ENCODE measurements at regions not wholly inside any gene's neighbourhood (a gene's known extent, or its start where the extent isn't known, plus 50 kb on each side); places are given as distances from the start of the nearest gene placed in this dataset.

GRCh38 chr4:84001876-84002569, 466.1 kb downstream of the GPAT3 start:
- Histone ChIP-seq H3K36me3 (ENCODE audit: control insufficient read depth in 2 of 2, extremely low read depth in 1 of 2, insufficient read depth in 2 of 2, low read length in 2 of 2) (no peaks in the 10 kb centered on the region), H3K9me1 (replicated peaks; ENCODE audit: control insufficient read depth, extremely low read depth, insufficient read depth, low read length) (no peaks in the 10 kb centered on the region), H3K27me3 (ENCODE audit: control insufficient read depth in 2 of 2, insufficient read depth in 2 of 2, low read length in 2 of 2) (no peaks in the 10 kb centered on the region), H2AFZ (ENCODE audit: low read depth, low read length) (no peak overlapping the region), H3K4me2 (ENCODE audit: insufficient read depth, low read length) (no peak overlapping the region), H3K4me1 (ENCODE audit: control insufficient read depth, extremely low read depth, insufficient read depth, low read length) (no peaks in the 10 kb centered on the region), H3K4me3 (replicated peaks in 1 of 3; ENCODE audit: insufficient read depth in 1 of 3, low read depth in 1 of 3, low read length in 3 of 3) (no peak overlapping the region), H3K79me2 (ENCODE audit: control insufficient read depth, insufficient read depth, low read length) (no peaks in the 10 kb centered on the region), H3K27ac (ENCODE audit: insufficient read depth, low read depth, low read length) (no peak overlapping the region), H3K9ac (replicated peaks; ENCODE audit: extremely low read depth, insufficient read depth, low read length) (no peak overlapping the region), H4K20me1 (replicated peaks; ENCODE audit: control insufficient read depth, extremely low read depth, insufficient read depth, low read length) (no peaks in the 10 kb centered on the region), H3K9me3 (replicated peaks; ENCODE audit: control insufficient read depth, insufficient read depth, low read length) (no peaks in the 10 kb centered on the region)
- no peak for FAIRE-seq
- dilution Hi-C loops (cut with MboI; ENCODE audit: extremely low pct_ligation_motif_present, low sequenced_read_pairs) (no loop called here), intact Hi-C loops (cut with micrococcal nuclease) (no loop called here)
- no peak for DNase-seq (ENCODE audit: low read depth, low spot score)
- no TSS peak for BruUV-seq (replicated peaks)
- ChIA-PET CTCF (no interaction called here), POLR2A (no interaction called here)
- no peak for TF ChIP-seq POLR2AphosphoS5 (IDR thresholded peaks at IDR 0.05; ENCODE audit: insufficient read depth, low read depth, low read length)
- no peak for TF ChIP-seq FOS (IDR thresholded peaks at IDR 0.05; ENCODE audit: borderline replicate concordance, insufficient read depth, low read length)
- TF ChIP-seq MYC (IDR thresholded peaks at IDR 0.05; ENCODE audit: low read depth, low read length), result no peak
- TF ChIP-seq EZH2 (IDR thresholded peaks at IDR 0.05; ENCODE audit: borderline replicate concordance, low read depth, low read length, severe bottlenecking), result no peak
- no peak for TF ChIP-seq GATA2 (IDR thresholded peaks at IDR 0.05; ENCODE audit: insufficient read depth, insufficient read length, low read depth, low read length)
- TF ChIP-seq POLR2A (IDR thresholded peaks at IDR 0.05; ENCODE audit: low read depth, low read length), result no peak
- no peak for TF ChIP-seq MAX (IDR thresholded peaks at IDR 0.05; ENCODE audit: insufficient read depth, insufficient read length)
- no peak for TF ChIP-seq CTCF (IDR thresholded peaks at IDR 0.05; ENCODE audit: extremely low read depth in 1 of 2, insufficient read depth in 1 of 2, low read depth in 1 of 2, low read length in 2 of 2)
- no peak for TF ChIP-seq JUN (IDR thresholded peaks at IDR 0.05; ENCODE audit: borderline replicate concordance, insufficient read depth, insufficient read length, low read depth)
